HCT116 (cell line): ENCODE measurements at regions not wholly inside any gene's neighbourhood (a gene's known extent, or its start where the extent isn't known, plus 50 kb on each side); places are given as distances from the start of the nearest gene placed in this dataset.

Experiments
- ATAC-seq: fragments of 200-7000 bp; cut with Tn5 transposase; 2 replicates; pipeline ENCODE4 v1.9.1; 2020; ENCODE audit warnings: mild to moderate bottlenecking, moderate library complexity
- BruUV-seq: library from RNA; stranded (reverse); fragments of 400-500 nt; replicated peaks from 2 replicates; lab custom pipeline; 2021; lab: Mats Ljungman, UMichigan
- CTCF ChIA-PET: fragments of 300-600 bp; sonication (Branson Sonifier 250); formaldehyde crosslinking; loops from one replicate; lab custom pipeline; 2021; ENCODE audit warnings: antibody characterized with exemption; lab: Charles Lee
- POLR2A ChIA-PET: fragments of 300-600, 350-600 bp; sonication (Branson Sonifier 250); formaldehyde crosslinking; loops from one replicate; lab custom pipeline; 2021; ENCODE audit warnings: antibody characterized with exemption; lab: Charles Lee
- RAD21 ChIA-PET, 2 experiments: fragments of 300-600 bp; sonication (Branson Sonifier 250); formaldehyde crosslinking; loops; one replicate each; lab custom pipeline; 2023; ENCODE audit warnings: low total read pairs in 2 of 2; ENCODE audit not compliant: uncharacterized antibody in 2 of 2, unreplicated experiment in 2 of 2, low non-redundant PET in 1 of 2; lab: Charles Lee
- DNase-seq: peaks from one replicate; pipeline ENCODE4 v3.0.0-alpha.2; 2010; ENCODE audit warnings: low read depth, low spot score
- H2AFZ ChIP-seq: fragments of 200-600 bp; shearing (Covaris generic), sonication (generic); 2 replicates; pipeline ENCODE4 v1.6.1; 2017; ENCODE audit warnings: low read depth, mixed run types, mixed read lengths, antibody characterized with exemption, low read length; ENCODE audit not compliant: poor library complexity, severe bottlenecking
- H3K27ac ChIP-seq: 2 replicates; pipeline ENCODE4 v1.5.1; 2012; ENCODE audit warnings: low read depth, low read length
- H3K27me3 ChIP-seq: fragments of 200-600 bp; sonication (generic); 2 replicates; pipeline ENCODE4 v1.6.1; 2016; ENCODE audit warnings: mixed run types, low read length, mixed read lengths; ENCODE audit not compliant: insufficient read depth
- H3K36me3 ChIP-seq, 2 experiments: fragments of 200-500 bp in 1 of 2; fragments of 200-600 bp in 1 of 2; sonication (Bioruptor generic) in 1 of 2; sonication (generic) in 1 of 2; 2 replicates each; pipeline versions ENCODE4 v1.5.1 to v1.6.1; 2014 to 2016; ENCODE audit warnings: low read length in 2 of 2, inconsistent platforms in 1 of 2, mixed read lengths in 1 of 2, mixed run types in 1 of 2; ENCODE audit not compliant: insufficient read depth in 2 of 2, control insufficient read depth in 1 of 2
- H3K4me1 ChIP-seq, 2 experiments: fragments of 200-600 bp in 1 of 2; sonication (generic) in 1 of 2; 2 replicates each; pipeline versions ENCODE4 v1.5.1 to v1.6.1; 2012 to 2017; ENCODE audit warnings: low read length in 2 of 2, inconsistent platforms in 1 of 2, mild to moderate bottlenecking in 1 of 2, mixed read lengths in 1 of 2, mixed run types in 1 of 2, moderate library complexity in 1 of 2; ENCODE audit not compliant: insufficient read depth in 2 of 2, control insufficient read depth in 1 of 2
- H3K4me2 ChIP-seq: fragments of 200-600 bp; sonication (generic); 2 replicates; pipeline ENCODE4 v1.6.1; 2017; ENCODE audit warnings: mixed run types, low read length, mixed read lengths
- H3K4me3 ChIP-seq, 2 experiments: fragments of 200-600 bp in 1 of 2; sonication (generic) in 1 of 2; replicated peaks in 1 of 2; 2 replicates each; pipeline ENCODE4 v1.5.1; 2011 to 2016; ENCODE audit warnings: low read length in 2 of 2, control low read depth in 1 of 2, low read depth in 1 of 2, mild to moderate bottlenecking in 1 of 2, mixed read lengths in 1 of 2, mixed run types in 1 of 2
- H3K79me2 ChIP-seq: fragments of 200-600 bp; sonication (generic); 2 replicates; pipeline ENCODE4 v1.6.1; 2017; ENCODE audit warnings: mild to moderate bottlenecking, mixed run types, low read length, moderate library complexity, mixed read lengths; ENCODE audit not compliant: insufficient read depth
- H3K9ac ChIP-seq: fragments of 200-600 bp; sonication (generic); 2 replicates; pipeline ENCODE4 v1.6.1; 2016; ENCODE audit warnings: low read length, mixed read lengths
- H3K9me2 ChIP-seq: fragments of 200-600 bp; sonication (generic), shearing (Covaris generic); 2 replicates; pipeline ENCODE4 v1.6.1; 2017; ENCODE audit warnings: mixed run types, mild to moderate bottlenecking, moderate library complexity; ENCODE audit not compliant: insufficient read depth
- H3K9me3 ChIP-seq, 2 experiments: fragments of 200-500 bp in 1 of 2; fragments of 200-600 bp in 1 of 2; sonication (Bioruptor generic) in 1 of 2; sonication (generic) in 1 of 2; 2 replicates each; pipeline ENCODE4 v1.6.1; 2014 to 2017; ENCODE audit warnings: low read length in 2 of 2, mixed read lengths in 2 of 2, inconsistent platforms in 1 of 2, low read depth in 1 of 2, mild to moderate bottlenecking in 1 of 2, mixed run types in 1 of 2, moderate library complexity in 1 of 2; ENCODE audit not compliant: control insufficient read depth in 1 of 2, insufficient read depth in 1 of 2
- H4K20me1 ChIP-seq: fragments of 200-600 bp; sonication (generic), shearing (Covaris generic); 2 replicates; pipeline ENCODE4 v1.6.1; 2017; ENCODE audit warnings: mixed run types, mild to moderate bottlenecking, moderate library complexity; ENCODE audit not compliant: insufficient read depth
- CEBPB ChIP-seq: IDR thresholded peaks from 2 replicates; pipeline ENCODE4 v1.6.1; 2012; ENCODE audit warnings: low read depth
- EZH2phosphoT487 ChIP-seq: fragments of 200-600 bp; IDR thresholded peaks from 2 replicates; pipeline ENCODE4 v1.6.1; 2018; ENCODE audit warnings: antibody characterized with exemption, borderline replicate concordance
- POLR2AphosphoS5 ChIP-seq: IDR thresholded peaks from 2 replicates; pipeline ENCODE4 v1.6.1; 2011; ENCODE audit warnings: mild to moderate bottlenecking, low read depth, low read length, moderate library complexity
- SIN3A ChIP-seq: IDR thresholded peaks from 2 replicates; pipeline ENCODE4 v1.6.1; 2012; ENCODE audit warnings: low read depth
- TCF7L2 ChIP-seq: IDR thresholded peaks from 2 replicates; pipeline ENCODE4 v1.7.0; 2011; ENCODE audit warnings: borderline replicate concordance, inconsistent platforms; ENCODE audit not compliant: insufficient read depth, insufficient read length; ENCODE audit errors: extremely low read depth
- YY1 ChIP-seq: IDR thresholded peaks from 2 replicates; pipeline ENCODE4 v1.6.1; 2011; ENCODE audit warnings: low read length, low read depth, moderate library complexity, mild to moderate bottlenecking; ENCODE audit not compliant: insufficient replicate concordance; ENCODE audit errors: extremely low read depth
- intact Hi-C: fragments of 100-400 bp; cut with micrococcal nuclease; formaldehyde crosslinking; loops from 2 replicates; pipeline ENCODE4 v1.10.0; 2022
- TF ChIP-seq, protein P1 (sequence below): IDR thresholded peaks from 2 replicates; pipeline ENCODE4 v1.6.1; 2011; ENCODE audit warnings: mild to moderate bottlenecking, low read length, moderate library complexity; ENCODE audit not compliant: insufficient replicate concordance; ENCODE audit errors: extremely low read depth
- TF ChIP-seq, protein P2 (sequence below): IDR thresholded peaks from 2 replicates; pipeline ENCODE4 v1.6.1; 2012

DNA sequence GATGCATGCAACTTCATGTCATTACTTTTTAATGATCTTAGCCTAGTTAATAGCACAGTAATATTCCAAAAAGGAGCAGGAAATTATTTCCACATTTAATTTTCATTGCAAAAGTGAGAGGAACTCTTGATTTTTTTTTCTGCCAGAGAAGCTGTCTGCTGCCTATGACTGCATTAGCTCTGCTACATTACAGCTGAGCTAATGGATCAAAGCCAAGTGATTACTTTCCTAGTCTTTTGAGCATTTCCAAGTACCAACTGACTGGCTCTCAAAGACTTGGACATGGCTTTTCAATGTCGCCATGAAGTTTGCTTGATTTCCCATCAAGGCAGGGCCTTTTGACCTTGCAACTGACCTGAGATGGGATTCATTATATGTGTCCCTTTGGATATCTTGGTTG, 356.6 kb upstream of the XYLT1 start:
- ATAC-seq (no peak), DNase-seq (no peak)
- Histone ChIP-seq H3K9me2 (no peaks in the 10 kb centered on the region), H3K4me1 (no peaks in the 10 kb centered on the region), H3K4me3 (no peak overlapping the region), H3K9ac (no peak overlapping the region), H3K27ac (no peak overlapping the region), H3K79me2 (no peaks in the 10 kb centered on the region), H3K9me3 (no peaks in the 10 kb centered on the region), H2AFZ (no peak overlapping the region), H4K20me1 (no peaks in the 10 kb centered on the region), H3K27me3 (no peaks in the 10 kb centered on the region), H3K4me2 (no peak overlapping the region), H3K36me3 (no peaks in the 10 kb centered on the region)
- POLR2A ChIA-PET, result no interaction called here
- CTCF ChIA-PET, result no interaction called here
- RAD21 ChIA-PET, result no interaction called here
- TF ChIP-seq, protein P1, sequence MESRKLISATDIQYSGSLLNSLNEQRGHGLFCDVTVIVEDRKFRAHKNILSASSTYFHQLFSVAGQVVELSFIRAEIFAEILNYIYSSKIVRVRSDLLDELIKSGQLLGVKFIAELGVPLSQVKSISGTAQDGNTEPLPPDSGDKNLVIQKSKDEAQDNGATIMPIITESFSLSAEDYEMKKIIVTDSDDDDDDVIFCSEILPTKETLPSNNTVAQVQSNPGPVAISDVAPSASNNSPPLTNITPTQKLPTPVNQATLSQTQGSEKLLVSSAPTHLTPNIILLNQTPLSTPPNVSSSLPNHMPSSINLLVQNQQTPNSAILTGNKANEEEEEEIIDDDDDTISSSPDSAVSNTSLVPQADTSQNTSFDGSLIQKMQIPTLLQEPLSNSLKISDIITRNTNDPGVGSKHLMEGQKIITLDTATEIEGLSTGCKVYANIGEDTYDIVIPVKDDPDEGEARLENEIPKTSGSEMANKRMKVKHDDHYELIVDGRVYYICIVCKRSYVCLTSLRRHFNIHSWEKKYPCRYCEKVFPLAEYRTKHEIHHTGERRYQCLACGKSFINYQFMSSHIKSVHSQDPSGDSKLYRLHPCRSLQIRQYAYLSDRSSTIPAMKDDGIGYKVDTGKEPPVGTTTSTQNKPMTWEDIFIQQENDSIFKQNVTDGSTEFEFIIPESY, result no peak
- TF ChIP-seq POLR2AphosphoS5, result no peak
- TF ChIP-seq YY1, result no peak
- TF ChIP-seq, protein P2, sequence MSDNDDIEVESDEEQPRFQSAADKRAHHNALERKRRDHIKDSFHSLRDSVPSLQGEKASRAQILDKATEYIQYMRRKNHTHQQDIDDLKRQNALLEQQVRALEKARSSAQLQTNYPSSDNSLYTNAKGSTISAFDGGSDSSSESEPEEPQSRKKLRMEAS, result no peak
- TF ChIP-seq SIN3A, result no peak
- TF ChIP-seq CEBPB, result no peak
- no TSS peak for BruUV-seq
- intact Hi-C loops, result no loop called here

DNA sequence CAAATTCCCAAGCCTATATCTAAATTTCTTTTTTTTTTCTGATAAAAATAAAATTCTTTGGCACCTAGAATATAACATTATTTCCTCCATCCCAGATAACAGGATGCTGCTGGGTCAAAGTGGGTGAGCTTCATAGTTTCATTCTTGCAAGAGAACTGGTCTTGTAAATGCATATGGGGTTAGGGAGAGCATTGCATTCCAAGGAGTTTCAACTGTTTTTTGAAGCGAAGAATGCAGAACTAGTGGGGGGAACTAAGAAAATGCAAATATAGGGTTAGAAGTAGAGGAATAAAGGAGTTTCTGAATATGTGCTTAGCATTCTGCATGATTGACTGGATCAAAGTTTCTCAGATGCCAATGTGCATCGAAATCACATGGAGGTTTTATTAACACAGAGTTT, 347.2 kb upstream of the XYLT1 start:
- H3K4me2 ChIP-seq, result no peak overlapping the region
- CTCF ChIA-PET, result no interaction called here
- H3K27me3 ChIP-seq, result no peaks in the 10 kb centered on the region; the same call in none of the 2 replicates
- ATAC-seq (no peak), DNase-seq (no peak)
- H3K4me1 ChIP-seq, result no peaks in the 10 kb centered on the region
- H3K9me2 ChIP-seq, result no peaks in the 10 kb centered on the region
- RAD21 ChIA-PET, result no interaction called here
- no peak overlapping the region for H3K9ac ChIP-seq
- peaks cover 0 to 5% of the 10 kb centered on the region in 2 experiments; a peak in 1 of 4 replicates for H3K9me3 ChIP-seq
- TF ChIP-seq, protein P2, result no peak
- no peak for TF ChIP-seq YY1
- TF ChIP-seq EZH2phosphoT487, result no peak
- TF ChIP-seq CEBPB, result no peak
- TF ChIP-seq TCF7L2, result no peak
- TF ChIP-seq SIN3A, result no peak
- no peak overlapping the region for H3K4me3 ChIP-seq
- H3K79me2 ChIP-seq, result no peaks in the 10 kb centered on the region
- POLR2A ChIA-PET, result no interaction called here
- H3K36me3 ChIP-seq, result no peaks in the 10 kb centered on the region
- no peak overlapping the region for H2AFZ ChIP-seq
- H3K27ac ChIP-seq, result no peak overlapping the region
- intact Hi-C loops, result no loop called here
- no peaks in the 10 kb centered on the region for H4K20me1 ChIP-seq
- no TSS peak for BruUV-seq
